Osteocyte (in vitro differentiated cells): ENCODE measurements at regions not wholly inside any gene's neighbourhood (a gene's known extent, or its start where the extent isn't known, plus 50 kb on each side); places are given as distances from the start of the nearest gene placed in this dataset.
"Not testable (repeated sequence)": the region's sequence is repeated elsewhere in the genome, so short reads cannot be mapped to it uniquely, and the experiment has no call there.

Source experiments
- DNase-seq: peaks from one replicate; pipeline ENCODE4 v3.0.0; 2021; ENCODE audit warnings: mixed read lengths; ENCODE audit not compliant: unreplicated experiment; ENCODE audit errors: extremely low spot score
- H3K27ac Mint-ChIP-seq: one replicate; pipeline ENCODE4 v1.8.0; 2021; ENCODE audit warnings: mild to moderate bottlenecking, mixed read lengths; ENCODE audit not compliant: unreplicated experiment
- H3K27me3 Mint-ChIP-seq: one replicate; pipeline ENCODE4 v1.8.0; 2021; ENCODE audit warnings: mixed read lengths; ENCODE audit not compliant: unreplicated experiment
- H3K36me3 Mint-ChIP-seq: one replicate; pipeline ENCODE4 v1.8.0; 2021; ENCODE audit warnings: mixed read lengths; ENCODE audit not compliant: unreplicated experiment
- H3K4me1 Mint-ChIP-seq: one replicate; pipeline ENCODE4 v1.8.0; 2021; ENCODE audit warnings: mixed read lengths; ENCODE audit not compliant: unreplicated experiment
- H3K4me3 Mint-ChIP-seq: one replicate; pipeline ENCODE4 v1.8.0; 2021; ENCODE audit warnings: mild to moderate bottlenecking, moderate library complexity, mixed read lengths; ENCODE audit not compliant: unreplicated experiment
- H3K9me3 Mint-ChIP-seq: one replicate; pipeline ENCODE4 v1.8.0; 2021; ENCODE audit warnings: mixed read lengths; ENCODE audit not compliant: unreplicated experiment
- CTCF ChIP-seq: fragments of 200-600 bp; sonication (generic); IDR thresholded peaks from 2 replicates; pipeline ENCODE4 v1.5.0; 2021; ENCODE audit warnings: antibody characterized with exemption, mild to moderate bottlenecking, moderate library complexity

GRCh38 chr11:71638801-71639519, 56.3 kb upstream of the KRTAP5-11 start:
- H3K36me3 Mint-ChIP-seq, H3K4me1 Mint-ChIP-seq, H3K9me3 Mint-ChIP-seq, H3K27ac Mint-ChIP-seq: not testable (repeated sequence)
- peak; percentile 89 for DNase-seq
- Mint-ChIP-seq H3K4me3 (peak overlapping the region; percentile 50), H3K27me3 (peaks cover 31% of the 10 kb centered on the region)
- peak; percentile 74 for TF ChIP-seq CTCF

- not testable (repeated sequence) for H3K36me3 Mint-ChIP-seq, H3K9me3 Mint-ChIP-seq, H3K4me1 Mint-ChIP-seq, DNase-seq, H3K27ac Mint-ChIP-seq
- peak overlapping the region; percentile 42 for H3K4me3 Mint-ChIP-seq
- peaks cover 31% of the 10 kb centered on the region for H3K27me3 Mint-ChIP-seq
These were observed 56.8 kb upstream of the KRTAP5-11 start for GRCh38 chr11:71639520-71639849.

GRCh38 chr11:71639916-71640315, 57.2 kb upstream of the KRTAP5-11 start:
- H3K9me3 Mint-ChIP-seq, H3K27ac Mint-ChIP-seq, H3K4me1 Mint-ChIP-seq, H3K36me3 Mint-ChIP-seq, DNase-seq: not testable (repeated sequence)
- peaks cover 31% of the 10 kb centered on the region for H3K27me3 Mint-ChIP-seq
- H3K4me3 Mint-ChIP-seq: peak overlapping the region; percentile 32

GRCh38 chr11:71647078-71647477, 64.4 kb upstream of the KRTAP5-11 start:
- H3K9me3 Mint-ChIP-seq, H3K4me1 Mint-ChIP-seq, H3K27ac Mint-ChIP-seq, H3K36me3 Mint-ChIP-seq, H3K4me3 Mint-ChIP-seq, DNase-seq, H3K27me3 Mint-ChIP-seq: not testable (repeated sequence)

GRCh38 chr11:71652998-71653397, 70.3 kb upstream of the KRTAP5-11 start:
- H3K36me3 Mint-ChIP-seq: not testable (repeated sequence)

GRCh38 chr11:71654423-71654822, 71.7 kb upstream of the KRTAP5-11 start:
- not testable (repeated sequence) for H3K4me3 Mint-ChIP-seq

More at GRCh38 chr11:71652998-71653397, 70.3 kb upstream of the KRTAP5-11 start:
- H3K27me3 Mint-ChIP-seq, H3K9me3 Mint-ChIP-seq, H3K27ac Mint-ChIP-seq, H3K4me1 Mint-ChIP-seq, H3K4me3 Mint-ChIP-seq, DNase-seq: not testable (repeated sequence)

GRCh38 chr11:71655041-71655440, 72.4 kb upstream of the KRTAP5-11 start:
- H3K27ac Mint-ChIP-seq, H3K27me3 Mint-ChIP-seq: not testable (repeated sequence)

More at GRCh38 chr11:71654423-71654822, 71.7 kb upstream of the KRTAP5-11 start:
- not testable (repeated sequence) for H3K4me1 Mint-ChIP-seq, H3K27ac Mint-ChIP-seq, DNase-seq, H3K27me3 Mint-ChIP-seq, H3K9me3 Mint-ChIP-seq, H3K36me3 Mint-ChIP-seq

GRCh38 chr11:71656513-71656912, 73.8 kb upstream of the KRTAP5-11 start:
- DNase-seq, H3K9me3 Mint-ChIP-seq, H3K27ac Mint-ChIP-seq, H3K4me3 Mint-ChIP-seq, H3K27me3 Mint-ChIP-seq, H3K36me3 Mint-ChIP-seq, H3K4me1 Mint-ChIP-seq: not testable (repeated sequence)

More at GRCh38 chr11:71655041-71655440, 72.4 kb upstream of the KRTAP5-11 start:
- H3K9me3 Mint-ChIP-seq, H3K4me3 Mint-ChIP-seq, H3K4me1 Mint-ChIP-seq, H3K36me3 Mint-ChIP-seq, DNase-seq: not testable (repeated sequence)

- H3K4me1 Mint-ChIP-seq, H3K36me3 Mint-ChIP-seq, DNase-seq, H3K27ac Mint-ChIP-seq, H3K27me3 Mint-ChIP-seq, H3K4me3 Mint-ChIP-seq, H3K9me3 Mint-ChIP-seq: not testable (repeated sequence)
These were observed 82.3 kb upstream of the KRTAP5-11 start for GRCh38 chr11:71664941-71665340.

GRCh38 chr11:71698110-71698509, 115.4 kb upstream of the KRTAP5-11 start:
- not testable (repeated sequence) for H3K9me3 Mint-ChIP-seq, DNase-seq, H3K36me3 Mint-ChIP-seq, H3K4me1 Mint-ChIP-seq, H3K4me3 Mint-ChIP-seq, H3K27ac Mint-ChIP-seq, H3K27me3 Mint-ChIP-seq

GRCh38 chr11:71698961-71699360, 116.3 kb upstream of the KRTAP5-11 start:
- not testable (repeated sequence) for H3K4me3 Mint-ChIP-seq, H3K36me3 Mint-ChIP-seq, DNase-seq, H3K4me1 Mint-ChIP-seq, H3K27me3 Mint-ChIP-seq, H3K27ac Mint-ChIP-seq, H3K9me3 Mint-ChIP-seq
